CD1c-positive myeloid dendritic cell (primary cell): ENCODE measurements at regions not wholly inside any gene's neighbourhood (a gene's known extent, or its start where the extent isn't known, plus 50 kb on each side); places are given as distances from the start of the nearest gene placed in this dataset.
"Not testable (repeated sequence)": the region's sequence is repeated elsewhere in the genome, so short reads cannot be mapped to it uniquely, and the experiment has no call there.

Source experiments
- DNase-seq: peaks from one replicate; pipeline ENCODE4 v3.0.0-alpha.2; 2016; ENCODE audit errors: extremely low spot score

DNA sequence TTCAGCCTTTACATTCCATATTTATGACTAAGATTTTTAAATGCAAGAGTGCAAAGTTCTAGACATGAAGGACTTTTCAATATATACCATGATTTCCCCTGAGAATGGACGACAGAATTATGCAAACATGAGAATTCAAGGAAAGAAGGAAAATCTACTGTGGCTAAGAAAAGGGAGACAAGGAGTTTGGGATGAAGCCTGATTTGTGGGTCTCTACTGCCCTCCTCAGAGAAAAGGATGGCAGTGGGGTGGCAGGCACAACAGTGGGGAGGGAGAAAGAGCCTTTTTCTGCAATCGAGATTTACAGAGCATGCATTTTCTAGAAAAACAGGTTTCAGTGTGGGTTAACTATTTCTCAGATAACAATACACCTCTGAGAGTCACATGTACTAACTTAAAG lies 466.9 kb upstream of the NRSN1 start:
- no peak for DNase-seq

DNA sequence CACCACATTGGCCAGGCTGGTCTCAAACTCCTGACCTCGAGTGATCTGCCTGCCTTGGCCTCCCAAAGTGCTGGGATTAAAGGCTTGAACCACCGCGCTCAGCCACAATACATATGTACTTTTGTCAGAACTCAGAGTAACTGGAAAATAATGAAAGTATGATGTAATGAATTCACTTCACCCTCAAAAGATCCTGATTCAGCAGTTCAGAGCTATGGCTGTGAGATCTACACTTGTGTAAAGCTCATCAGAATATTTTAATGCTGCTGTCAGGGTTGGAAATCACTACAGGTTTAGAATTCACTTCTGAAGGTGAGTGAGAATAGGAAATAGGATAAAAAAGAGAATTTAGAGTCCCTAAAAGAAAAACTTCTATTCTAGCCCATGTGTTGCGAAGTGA lies 464.5 kb upstream of the NRSN1 start:
- no peak for DNase-seq

DNA sequence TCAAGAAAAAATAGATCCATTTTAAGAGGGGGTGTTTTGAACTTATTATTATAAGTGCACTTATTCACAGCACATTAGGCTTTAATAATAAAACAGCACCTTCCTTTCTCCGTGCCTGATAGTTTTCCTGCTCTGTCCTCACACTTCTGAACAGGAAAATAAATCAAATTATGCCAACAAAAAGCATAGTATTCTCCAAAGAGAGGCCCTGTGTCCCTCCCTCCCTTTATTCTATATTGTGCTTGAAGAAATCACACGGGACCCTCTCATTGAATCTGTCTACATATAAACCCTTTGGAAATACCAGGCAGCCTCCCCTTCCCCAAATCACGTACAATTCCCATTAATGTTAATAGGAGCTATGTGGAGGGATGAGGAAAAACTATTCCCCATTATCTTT lies 462.9 kb upstream of the NRSN1 start:
- DNase-seq, result no peak

DNA sequence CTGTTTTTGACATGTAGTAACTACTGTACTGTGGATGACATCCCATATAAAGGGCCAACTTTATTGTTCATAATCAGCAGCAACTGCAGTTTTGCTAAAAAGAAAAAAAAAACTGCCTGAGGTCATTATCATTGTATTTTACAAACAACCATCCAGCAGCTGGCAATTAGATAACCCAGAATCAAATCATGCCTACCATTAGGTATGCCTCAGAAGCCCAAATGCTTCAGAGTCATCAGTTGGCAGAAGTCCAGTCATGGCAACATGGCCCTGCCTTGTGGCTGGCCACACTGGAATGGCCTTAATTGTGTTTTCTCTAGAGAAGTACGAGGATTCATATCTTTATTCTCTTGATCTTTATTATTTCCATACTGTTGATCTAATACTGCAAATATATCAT lies 462.4 kb upstream of the NRSN1 start:
- no peak for DNase-seq

DNA sequence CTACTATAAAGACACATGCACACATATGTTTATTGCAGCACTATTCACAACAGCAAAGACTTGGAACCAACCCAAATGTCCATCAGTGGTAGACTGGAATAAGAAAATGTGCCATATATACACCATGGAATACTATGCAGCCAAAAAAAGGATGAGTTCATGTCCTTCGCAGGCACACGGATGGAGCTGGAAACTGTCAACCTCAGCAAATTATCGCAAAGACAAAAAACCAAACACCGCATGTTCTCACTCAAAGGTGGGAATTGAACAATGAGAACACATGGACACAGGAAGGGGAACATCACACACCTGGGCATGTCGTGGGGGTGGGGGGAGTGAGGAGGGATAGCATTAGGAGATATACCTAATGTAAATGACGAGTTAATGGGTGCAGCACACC lies 460.1 kb upstream of the NRSN1 start:
- DNase-seq, result not testable (repeated sequence)

DNA sequence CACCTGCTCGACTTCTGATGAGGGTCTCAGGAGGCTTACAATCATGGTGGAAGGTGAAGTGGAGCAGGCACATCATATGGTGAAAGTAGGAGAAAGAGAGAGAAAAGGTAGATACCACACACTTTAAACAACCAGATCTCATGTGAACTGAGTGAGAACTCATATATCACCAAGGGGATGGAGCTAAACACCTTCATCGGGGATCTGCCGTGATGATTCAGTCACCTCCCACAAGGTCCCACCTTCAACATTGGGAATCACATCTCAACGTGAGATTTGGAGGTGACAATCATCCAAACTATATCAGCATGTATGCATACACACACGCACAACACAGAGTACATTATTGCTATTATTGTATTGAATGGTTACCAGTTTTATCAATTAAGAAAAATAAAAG lies 453.3 kb upstream of the NRSN1 start:
- no peak for DNase-seq

DNA sequence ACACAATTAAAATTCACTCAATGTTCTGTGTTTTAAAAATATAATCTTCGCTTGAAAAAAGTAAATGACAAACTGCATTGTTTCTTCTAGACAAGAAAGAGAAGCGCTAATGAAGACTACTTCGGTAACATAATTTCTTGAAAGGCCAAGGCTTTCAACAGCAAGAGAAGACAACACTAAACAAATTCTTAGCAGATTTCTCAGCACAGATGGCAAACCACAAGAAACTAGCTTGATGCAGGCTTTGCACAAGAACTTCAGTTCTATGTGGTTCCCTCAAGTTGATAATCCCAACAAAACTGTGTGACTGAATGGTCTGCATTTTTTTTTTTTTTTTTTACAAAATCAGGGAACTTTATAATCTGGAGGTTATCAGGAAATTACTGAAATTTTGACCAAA lies 447.4 kb upstream of the NRSN1 start:
- DNase-seq, result no peak

DNA sequence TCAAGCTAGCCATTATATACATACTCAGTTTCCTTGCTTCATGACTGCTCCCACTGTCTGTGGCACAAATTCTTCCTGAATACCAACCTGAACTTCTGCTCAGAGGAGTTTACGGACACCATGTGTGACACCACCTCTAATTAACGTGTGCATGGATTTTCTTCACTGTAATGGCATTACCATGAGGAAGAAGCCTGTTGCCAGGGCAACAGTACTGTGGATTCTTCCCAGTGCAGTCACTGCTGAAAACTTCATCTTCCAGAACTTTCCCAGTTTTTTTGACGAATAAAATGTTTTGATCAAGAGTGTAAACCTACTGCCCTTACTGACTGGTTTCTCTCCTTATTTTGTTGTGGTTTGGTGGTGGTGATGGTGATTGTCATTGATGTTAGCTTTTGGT lies 444.3 kb upstream of the NRSN1 start:
- no peak for DNase-seq

DNA sequence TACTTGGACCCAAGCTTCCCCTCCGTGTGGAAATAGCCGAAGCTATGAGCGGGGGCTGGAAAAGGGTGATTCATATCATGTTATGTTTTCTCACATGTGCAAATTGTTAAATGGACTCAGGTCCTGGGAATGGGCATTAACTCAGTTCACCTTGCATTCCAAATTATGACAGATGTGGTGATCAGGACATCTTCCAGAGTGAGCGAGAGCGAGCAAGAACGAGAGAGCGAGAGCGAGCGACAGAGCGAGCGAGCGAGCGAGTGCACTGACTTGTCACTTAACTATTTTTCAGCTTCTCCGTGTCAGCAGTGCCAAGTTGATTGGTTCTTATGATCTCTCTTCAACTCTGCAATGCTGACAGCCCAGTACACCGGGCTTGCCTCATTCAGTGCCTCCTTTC lies 437.4 kb upstream of the NRSN1 start:
- DNase-seq, result no peak

DNA sequence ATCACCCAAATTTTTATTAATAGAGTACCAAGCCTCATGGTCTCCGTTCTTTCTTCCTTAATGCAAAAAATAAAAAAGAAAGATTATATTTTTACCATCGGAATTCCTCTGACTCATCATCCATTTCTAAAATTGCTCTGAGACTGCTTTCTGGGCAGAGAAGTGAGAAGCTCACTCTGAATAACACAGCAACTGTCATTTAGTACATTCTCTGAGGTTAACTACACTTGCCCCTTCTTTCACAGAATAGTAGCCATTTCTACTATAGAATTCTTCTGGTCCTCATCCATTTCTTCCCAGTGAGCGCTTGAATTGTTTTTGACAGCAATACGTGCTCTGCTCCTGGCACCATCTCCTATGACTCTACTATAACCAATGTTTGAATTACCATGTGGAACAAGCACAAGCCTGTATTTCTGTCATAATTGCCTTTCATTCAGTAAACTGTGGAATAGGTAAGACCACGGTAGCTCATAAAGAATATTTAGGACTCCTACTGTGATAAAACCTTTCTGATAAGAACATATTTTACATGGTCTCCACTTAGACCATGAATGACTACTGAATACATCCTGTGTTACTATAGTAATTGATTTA lies 435.5 kb upstream of the NRSN1 start:
- DNase-seq, result no peak

DNA sequence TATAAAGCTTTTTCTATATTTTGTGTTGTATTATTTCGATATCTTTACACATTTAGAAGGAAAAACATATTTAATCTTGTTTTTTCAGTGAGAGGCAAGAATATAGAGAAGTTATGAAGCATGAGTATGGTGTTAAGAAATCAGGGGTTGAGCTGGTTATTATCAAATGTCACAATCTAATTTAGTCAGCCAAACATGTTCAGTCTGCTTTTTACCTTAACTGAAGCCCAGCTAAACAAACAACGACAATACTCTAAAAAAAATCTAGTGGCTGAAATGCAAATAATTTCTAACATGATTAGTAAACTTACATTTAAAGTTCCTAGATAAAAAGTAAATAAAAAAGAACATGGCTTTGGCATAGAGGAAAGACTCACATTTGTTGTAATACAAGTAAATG lies 433.8 kb upstream of the NRSN1 start:
- no peak for DNase-seq

DNA sequence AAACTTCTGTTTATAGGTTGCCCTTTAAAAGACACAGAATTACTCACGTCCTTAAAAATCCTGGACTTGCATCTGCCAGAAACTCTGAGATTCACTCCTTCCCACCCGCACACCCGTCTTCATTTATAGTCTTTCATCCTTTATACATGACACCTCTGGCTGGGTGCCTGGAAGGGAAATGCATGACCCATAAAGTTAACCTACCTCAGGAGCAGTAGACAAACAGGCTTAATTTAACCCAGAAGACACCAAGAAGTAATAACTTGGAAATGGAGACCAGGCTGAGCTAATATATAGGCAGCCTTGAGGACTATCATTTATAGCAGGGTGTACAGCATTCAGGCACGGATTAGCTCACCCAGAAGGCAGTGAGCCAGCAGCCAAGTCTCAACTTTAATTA lies 429.0 kb upstream of the NRSN1 start:
- no peak for DNase-seq

DNA sequence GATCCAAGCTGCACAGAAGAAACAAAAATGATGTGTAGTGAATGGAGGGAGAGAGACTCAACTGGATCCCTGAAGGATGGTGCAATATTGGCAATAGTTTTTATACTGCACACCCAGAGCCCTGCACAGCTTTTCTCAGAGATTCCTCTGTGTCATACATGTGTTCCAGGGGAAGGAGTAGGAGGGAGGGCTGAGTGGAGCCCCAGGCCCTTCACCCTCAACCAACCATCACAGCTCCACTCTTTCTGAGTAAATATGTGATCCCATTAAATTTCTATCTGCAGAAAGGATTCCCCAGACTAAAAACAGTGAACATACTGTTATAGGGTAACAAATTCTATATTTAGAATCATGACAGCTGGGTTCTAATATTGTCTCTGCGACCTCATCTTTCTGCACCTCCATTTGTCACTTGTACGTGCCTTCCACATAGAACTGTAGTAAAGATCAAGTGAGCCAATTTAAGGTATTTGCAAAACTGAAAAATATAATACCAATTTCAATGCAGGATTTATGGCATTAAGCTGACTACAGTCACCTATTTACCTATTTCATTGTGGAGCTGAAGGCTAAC lies 421.4 kb upstream of the NRSN1 start:
- DNase-seq, result no peak

DNA sequence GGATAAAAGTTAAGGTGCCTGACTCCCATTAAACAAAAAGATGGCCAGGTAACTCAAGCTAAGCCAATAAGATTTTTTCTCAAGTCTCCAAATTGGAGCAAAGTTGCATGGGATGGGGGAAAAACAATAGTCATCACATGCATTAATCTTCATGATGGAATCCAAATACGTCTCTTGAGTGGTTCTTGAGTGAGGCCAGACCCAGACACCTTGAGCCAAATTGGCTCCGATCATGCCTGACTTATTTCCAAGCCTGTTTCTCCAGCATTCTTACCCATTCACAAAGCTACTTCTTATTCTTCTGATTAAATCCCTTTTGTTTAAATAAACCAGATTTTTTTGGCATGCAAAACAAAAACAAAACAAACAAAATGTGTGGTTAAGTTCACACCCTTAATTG lies 420.3 kb upstream of the NRSN1 start:
- DNase-seq, result no peak

DNA sequence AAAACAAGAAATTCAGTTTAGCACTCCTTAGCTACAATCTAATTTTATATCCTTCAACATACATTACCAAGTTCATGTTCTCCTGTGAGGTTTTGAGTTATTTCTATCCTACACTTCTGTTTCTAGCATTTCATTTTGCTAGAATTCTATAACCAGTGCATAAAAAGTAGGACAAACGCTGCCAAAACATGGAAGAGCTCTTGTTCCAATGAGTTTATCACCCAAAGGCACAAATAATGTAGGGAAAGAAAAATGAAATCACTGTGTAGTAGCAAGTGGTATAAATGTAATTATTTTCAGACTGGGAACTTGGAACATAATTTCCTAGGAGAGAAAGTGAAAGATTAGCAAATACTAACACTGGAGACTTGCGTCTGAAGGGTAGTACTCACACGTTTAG lies 413.3 kb upstream of the NRSN1 start:
- DNase-seq, result no peak

DNA sequence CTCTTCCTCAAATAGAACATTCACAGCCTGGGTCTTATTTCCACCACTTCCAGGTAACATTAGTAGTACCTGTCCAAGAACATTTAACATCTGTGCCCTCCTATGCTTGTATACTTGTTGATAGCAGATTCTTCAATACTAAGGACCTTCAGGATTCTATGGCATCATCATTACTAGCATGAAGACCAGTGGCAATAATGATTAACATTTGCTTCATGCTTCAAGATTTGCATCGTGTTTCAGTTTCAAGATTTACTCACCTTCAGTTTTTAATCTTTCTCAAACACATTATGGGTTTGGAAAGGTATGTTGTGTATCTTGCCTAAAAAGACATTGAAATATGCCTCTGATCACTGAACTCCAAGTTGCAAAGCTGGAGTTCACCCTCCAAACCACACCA lies 412.8 kb upstream of the NRSN1 start:
- no peak for DNase-seq

DNA sequence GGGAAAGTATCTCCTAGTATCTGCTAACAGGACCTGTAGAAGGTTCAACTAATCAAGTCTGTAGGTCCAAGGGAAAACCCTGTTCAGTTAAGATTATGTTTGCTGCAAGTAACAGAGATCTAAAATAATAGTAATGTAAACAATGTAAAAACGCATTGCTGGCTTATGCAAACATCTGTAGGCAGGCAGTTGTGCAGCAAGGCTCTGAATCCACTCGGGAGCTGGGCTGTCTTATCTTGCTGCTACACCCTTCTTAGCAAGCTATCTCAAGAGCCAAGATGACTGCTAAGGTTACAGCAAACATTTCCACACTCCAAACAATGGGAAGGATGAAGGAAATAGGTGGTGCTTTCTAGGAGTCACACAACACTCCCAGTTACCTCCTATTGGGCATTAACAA lies 397.3 kb upstream of the NRSN1 start:
- DNase-seq, result no peak

DNA sequence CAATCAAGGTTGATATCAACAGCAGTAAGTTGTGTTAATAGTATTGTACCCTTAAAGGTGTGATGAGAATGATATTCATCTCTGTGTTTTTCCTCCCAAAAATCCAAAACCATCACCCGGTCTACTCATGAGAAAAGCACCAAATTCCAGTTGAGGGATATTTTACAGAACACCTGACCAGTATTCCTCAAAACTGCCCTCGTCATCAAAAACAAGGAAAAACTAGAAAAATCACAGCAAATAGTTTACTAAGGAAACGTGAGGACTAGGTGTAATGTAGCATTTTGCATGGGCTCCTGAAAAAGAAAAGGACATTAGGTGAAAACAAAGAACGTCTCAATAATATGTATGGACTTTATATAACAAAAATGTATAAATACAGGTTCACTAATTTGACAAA lies 394.4 kb upstream of the NRSN1 start:
- no peak for DNase-seq

DNA sequence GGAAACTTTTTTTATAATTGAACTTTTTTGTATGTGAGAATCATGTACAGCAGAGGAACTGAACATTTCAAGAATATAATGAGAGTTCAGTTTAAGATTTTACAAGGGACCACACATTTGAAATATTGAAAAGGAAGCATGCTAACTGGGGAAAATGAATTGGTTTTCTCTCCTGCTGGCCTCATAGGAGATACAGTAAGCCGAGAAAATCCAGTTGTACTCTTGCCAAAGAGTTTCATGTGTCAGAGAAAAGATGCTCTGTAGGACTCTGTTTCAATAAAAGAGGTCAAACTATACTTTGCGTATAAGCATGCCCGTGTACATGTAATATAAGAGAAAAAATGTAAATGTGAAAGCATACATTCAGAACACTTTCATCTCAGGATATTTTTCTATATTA lies 393.5 kb upstream of the NRSN1 start:
- DNase-seq, result no peak

DNA sequence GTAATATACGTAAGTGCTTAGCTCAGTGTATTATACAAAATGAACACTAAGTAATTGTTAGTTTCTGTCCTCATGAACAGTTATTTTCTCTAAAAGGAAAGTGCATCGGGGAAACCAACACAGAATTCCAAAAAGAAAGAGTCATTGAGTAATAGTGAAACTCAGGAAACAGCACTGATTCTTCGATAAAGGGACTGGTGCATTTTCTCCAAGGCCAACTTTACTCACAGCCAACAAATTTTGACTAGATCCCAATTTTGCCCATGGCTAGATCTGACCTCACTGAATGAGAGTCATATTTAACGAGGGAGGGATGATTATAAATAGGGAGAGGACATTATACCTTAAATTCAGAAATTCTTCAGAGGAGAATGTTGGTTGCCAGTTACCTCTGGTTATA lies 390.9 kb upstream of the NRSN1 start:
- DNase-seq, result no peak

DNA sequence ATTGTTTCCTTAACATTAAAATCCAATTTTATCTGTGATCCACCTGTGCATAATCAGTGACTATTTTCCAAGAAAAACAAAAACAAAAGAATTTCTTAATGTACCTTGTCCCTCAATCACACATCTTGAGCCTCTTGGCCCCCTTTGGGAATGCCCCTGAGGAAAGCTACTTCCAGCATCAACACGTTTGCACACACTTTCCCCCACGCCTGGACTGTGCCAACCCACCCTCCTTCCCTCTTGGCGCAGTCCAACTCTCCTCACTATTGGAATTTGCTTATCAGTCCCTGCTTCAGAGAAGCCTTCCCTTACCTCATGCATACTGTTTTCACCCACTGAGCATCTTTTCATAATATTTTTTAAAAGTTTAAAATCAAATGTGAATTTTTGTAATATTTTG lies 389.4 kb upstream of the NRSN1 start:
- DNase-seq, result no peak

DNA sequence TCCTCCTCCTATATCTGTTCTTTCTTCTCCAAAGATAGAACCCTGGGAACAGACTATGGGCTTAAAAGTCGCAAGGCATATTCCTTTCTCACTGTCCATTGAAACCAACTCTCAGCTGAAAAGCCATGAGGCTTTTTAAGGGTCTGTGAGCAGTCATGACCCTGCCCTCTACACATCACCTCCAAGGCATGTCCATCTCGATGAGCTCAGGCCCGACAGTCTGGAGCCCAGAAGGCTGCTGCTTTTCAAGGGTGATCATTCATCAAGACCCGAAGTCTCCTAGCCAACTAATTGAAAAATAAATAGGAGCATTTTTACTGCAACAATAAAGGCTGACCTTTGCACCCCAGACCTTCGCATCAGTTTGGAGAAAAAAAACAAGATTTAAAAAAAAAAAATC lies 378.8 kb upstream of the NRSN1 start:
- DNase-seq, result no peak

DNA sequence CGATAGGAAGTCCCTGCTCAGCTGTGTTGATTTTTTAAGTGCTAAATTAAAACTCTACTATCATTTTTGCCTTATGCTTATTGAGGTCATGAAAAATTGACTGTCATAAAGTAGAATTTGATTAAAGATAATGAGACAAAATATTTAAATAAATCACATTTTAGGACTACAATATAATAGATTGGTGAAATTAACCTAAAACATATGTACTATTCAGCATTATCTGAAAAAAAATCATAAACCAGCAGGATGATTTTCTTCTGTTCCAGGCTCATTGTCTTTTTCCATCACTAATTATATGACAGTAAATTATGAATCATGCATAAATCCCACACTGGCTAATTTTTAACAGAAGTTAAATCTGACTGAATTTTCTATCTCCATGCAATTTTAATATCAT lies 373.6 kb upstream of the NRSN1 start:
- no peak for DNase-seq

DNA sequence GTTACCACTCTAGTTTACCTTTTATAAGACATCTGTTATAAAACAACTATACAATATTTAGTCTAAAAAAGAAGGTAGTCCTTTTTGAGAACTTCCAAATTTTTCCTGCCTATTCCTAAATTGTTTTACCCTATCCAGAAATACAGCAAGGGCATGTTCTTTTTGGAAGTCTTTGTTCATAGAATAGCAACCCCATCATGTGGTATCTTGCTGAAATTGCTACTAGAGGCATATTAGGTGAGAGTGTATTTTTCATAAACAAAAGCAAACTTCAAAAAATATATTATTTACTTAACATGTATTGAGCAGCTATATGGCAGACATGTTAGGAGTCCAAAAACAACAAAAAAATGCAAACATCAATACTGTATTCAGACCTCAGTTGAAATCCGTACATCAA lies 371.8 kb upstream of the NRSN1 start:
- DNase-seq, result no peak

DNA sequence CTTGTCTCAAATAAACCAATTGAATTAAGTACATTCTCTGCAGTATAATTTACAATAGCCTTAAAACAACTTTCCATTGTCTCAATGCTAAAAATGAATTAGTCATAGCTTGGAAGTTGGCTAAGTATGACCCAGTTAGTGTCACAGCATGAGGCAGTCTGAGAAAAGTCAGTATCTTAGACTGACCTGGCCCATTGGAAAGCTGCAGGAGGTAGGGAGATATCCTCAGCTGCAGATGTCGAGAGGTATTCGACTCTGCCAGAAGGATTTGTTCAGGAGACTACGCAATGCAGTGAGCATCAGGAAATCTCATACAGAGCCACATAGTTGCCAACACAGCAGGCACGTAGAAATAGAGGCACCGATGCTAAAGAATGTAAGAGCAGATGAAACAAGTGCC lies 350.9 kb upstream of the NRSN1 start:
- DNase-seq, result no peak
